CD14-positive monocyte (primary cell): ENCODE measurements at regions not wholly inside any gene's neighbourhood (a gene's known extent, or its start where the extent isn't known, plus 50 kb on each side); places are given as distances from the start of the nearest gene placed in this dataset.

Experiments used
- DNase-seq, 3 donors: peaks; one replicate each; pipeline ENCODE4 v3.0.0-alpha.2; 2011 to 2022
- H2AFZ ChIP-seq: 2 replicates; pipeline ENCODE4 v1.6.0; 2012; ENCODE audit warnings: mild to moderate bottlenecking, low read depth, low read length, inconsistent platforms; ENCODE audit not compliant: insufficient read depth, poor library complexity, severe bottlenecking
- H3K27ac ChIP-seq, 2 donors: 1 replicate in 1 of 2; 2 replicates in 1 of 2; pipeline ENCODE4 v1.5.1; 2012 to 2013; ENCODE audit warnings: low read length in 2 of 2, control low read depth in 1 of 2, inconsistent platforms in 1 of 2, low read depth in 1 of 2, mild to moderate bottlenecking in 1 of 2
- H3K27me3 ChIP-seq, 2 donors: one replicate each; pipeline versions ENCODE4 v1.6.0 to v1.6.1; 2011 to 2013; ENCODE audit warnings: low read length in 2 of 2; ENCODE audit not compliant: control insufficient read depth in 2 of 2, insufficient read depth in 2 of 2
- H3K36me3 ChIP-seq, 2 donors: replicated peaks in 1 of 2; 1 replicate in 1 of 2; 2 replicates in 1 of 2; pipeline versions ENCODE4 v1.5.1 to v1.6.1; 2012 to 2013; ENCODE audit warnings: low read length in 2 of 2, control low read depth in 1 of 2, inconsistent platforms in 1 of 2, mild to moderate bottlenecking in 1 of 2; ENCODE audit not compliant: insufficient read depth in 2 of 2, control insufficient read depth in 1 of 2
- H3K4me1 ChIP-seq, 2 donors: 1 replicate in 1 of 2; 2 replicates in 1 of 2; pipeline versions ENCODE4 v1.5.1 to v1.6.1; 2012 to 2013; ENCODE audit warnings: low read length in 2 of 2, control low read depth in 1 of 2, inconsistent platforms in 1 of 2, mild to moderate bottlenecking in 1 of 2, moderate library complexity in 1 of 2; ENCODE audit not compliant: insufficient read depth in 2 of 2, control insufficient read depth in 1 of 2
- H3K4me2 ChIP-seq: replicated peaks from 2 replicates; pipeline ENCODE3; 2012; ENCODE audit warnings: low read length, moderate library complexity, mild to moderate bottlenecking; ENCODE audit not compliant: poor library complexity, severe bottlenecking; ENCODE audit errors: extremely low read depth
- H3K4me3 ChIP-seq, 3 experiments: fragments of 200-600 bp in 1 of 3; sonication (generic) in 1 of 3; replicated peaks in 1 of 3; 1 replicate in 2 of 3; 2 replicates in 1 of 3; pipeline ENCODE4 v1.5.1; 2011 to 2013; ENCODE audit warnings: low read length in 3 of 3, mild to moderate bottlenecking in 3 of 3, control low read depth in 2 of 3, low read depth in 2 of 3, inconsistent platforms in 1 of 3, moderate library complexity in 1 of 3
- H3K79me2 ChIP-seq: 2 replicates; pipeline ENCODE4 v1.6.0; 2012; ENCODE audit warnings: mild to moderate bottlenecking, control low read depth, inconsistent platforms, low read length, moderate library complexity; ENCODE audit not compliant: insufficient read depth
- H3K9ac ChIP-seq: 2 replicates; pipeline ENCODE4 v1.6.0; 2017; ENCODE audit warnings: low read length, mild to moderate bottlenecking; ENCODE audit not compliant: insufficient read depth, poor library complexity, severe bottlenecking
- H3K9me3 ChIP-seq, 2 donors: replicated peaks in 1 of 2; 1 replicate in 1 of 2; 2 replicates in 1 of 2; pipeline versions ENCODE4 v1.5.1 to v1.6.1; 2012 to 2013; ENCODE audit warnings: low read length in 2 of 2, control low read depth in 1 of 2; ENCODE audit not compliant: control insufficient read depth in 1 of 2, insufficient read depth in 1 of 2
- H4K20me1 ChIP-seq: 2 replicates; pipeline ENCODE4 v1.6.0; 2012; ENCODE audit warnings: mild to moderate bottlenecking, low read length, control low read depth, moderate library complexity; ENCODE audit not compliant: insufficient read depth
- H3K27ac Mint-ChIP-seq, 7 donors: one replicate each; pipeline ENCODE4 v1.8.0; 2020; ENCODE audit warnings: mild to moderate bottlenecking in 7 of 7, mixed read lengths in 7 of 7, moderate library complexity in 6 of 7, inconsistent platforms in 2 of 7
- H3K27me3 Mint-ChIP-seq, 3 donors: one replicate each; pipeline ENCODE4 v1.8.0; 2021 to 2022; ENCODE audit warnings: low read depth in 3 of 3, mild to moderate bottlenecking in 3 of 3, mixed read lengths in 3 of 3, moderate library complexity in 3 of 3, inconsistent platforms in 1 of 3
- H3K36me3 Mint-ChIP-seq, 2 donors: one replicate each; pipeline ENCODE4 v1.8.0; 2020; ENCODE audit warnings: mixed read lengths in 2 of 2, inconsistent platforms in 1 of 2, mild to moderate bottlenecking in 1 of 2
- H3K4me1 Mint-ChIP-seq: one replicate; pipeline ENCODE4 v1.8.0; 2020; ENCODE audit warnings: mild to moderate bottlenecking, mixed read lengths
- H3K4me3 Mint-ChIP-seq, 2 donors: one replicate each; pipeline ENCODE4 v1.8.0; 2020; ENCODE audit warnings: mild to moderate bottlenecking in 2 of 2, mixed read lengths in 2 of 2, moderate library complexity in 1 of 2
- H3K9me3 Mint-ChIP-seq, 7 donors: one replicate each; pipeline ENCODE4 v1.8.0; 2020 to 2022; ENCODE audit warnings: mixed read lengths in 7 of 7, mild to moderate bottlenecking in 6 of 7, moderate library complexity in 6 of 7, inconsistent platforms in 2 of 7
- CTCF ChIP-seq: fragments of 200-600 bp; IDR thresholded peaks from one replicate; pipeline ENCODE4 v1.8.0; 2022; ENCODE audit warnings: antibody characterized with exemption, mild to moderate bottlenecking
- WGBS: methylation state at CpG from one replicate; pipeline ENCODE4 v1.1.5; 2013; ENCODE audit warnings: missing lambda C conversion rate; ENCODE audit not compliant: insufficient coverage; 5-methylcytosine and 5-hydroxymethylcytosine counted together
- intact Hi-C, 2 donors: fragments of 100-400 bp; cut with micrococcal nuclease; formaldehyde crosslinking; loops; one replicate each; pipeline versions ENCODE4 v1.15.0 to v1.15.1; 2023

- H3K4me3 Mint-ChIP-seq = no peak overlapping the region
- no CpG with 5 or more reads among the region's 1 CpG for whole genome bisulfite sequencing
- Histone ChIP-seq H3K27me3 (no peaks in the 10 kb centered on the region), H3K4me2 (no peak overlapping the region), H3K9me3 (no peaks in the 10 kb centered on the region), H3K9ac (no peak overlapping the region), H3K27ac (no peak overlapping the region), H3K4me1 (no peaks in the 10 kb centered on the region), H2AFZ (no peak overlapping the region), H3K79me2 (no peaks in the 10 kb centered on the region), H3K4me3 (no peak overlapping the region), H4K20me1 (no peaks in the 10 kb centered on the region), H3K36me3 (no peaks in the 10 kb centered on the region)
- H3K9me3 Mint-ChIP-seq = peaks cover 0 to 12% (median 2%) of the 10 kb centered on the region in 7 donors
- peaks cover 0 to 2% (median 0%) of the 10 kb centered on the region in 3 donors for H3K27me3 Mint-ChIP-seq
- no peak for DNase-seq
- H3K4me1 Mint-ChIP-seq = no peaks in the 10 kb centered on the region
- H3K36me3 Mint-ChIP-seq = no peaks in the 10 kb centered on the region
- no peak for TF ChIP-seq CTCF
- H3K27ac Mint-ChIP-seq = no peak overlapping the region
- intact Hi-C loops = no loop called here
Measured at GRCh38 chr1:194161591-194161990, 975.2 kb upstream of the B3GALT2 start.

- Histone ChIP-seq H3K27me3 (no peaks in the 10 kb centered on the region), H2AFZ (no peak overlapping the region), H3K36me3 (no peaks in the 10 kb centered on the region), H3K4me2 (no peak overlapping the region), H3K4me3 (no peak overlapping the region), H3K4me1 (no peaks in the 10 kb centered on the region), H3K79me2 (no peaks in the 10 kb centered on the region), H3K27ac (no peak overlapping the region), H3K9me3 (no peaks in the 10 kb centered on the region), H3K9ac (no peak overlapping the region), H4K20me1 (no peaks in the 10 kb centered on the region)
- no peak for TF ChIP-seq CTCF
- H3K36me3 Mint-ChIP-seq = no peaks in the 10 kb centered on the region
- DNase-seq = no peak
- peaks cover 0 to 12% (median 2%) of the 10 kb centered on the region in 7 donors for H3K9me3 Mint-ChIP-seq
- no peak overlapping the region for H3K4me3 Mint-ChIP-seq
- peaks cover 0 to 2% (median 0%) of the 10 kb centered on the region in 3 donors for H3K27me3 Mint-ChIP-seq
- no peak overlapping the region for H3K27ac Mint-ChIP-seq
- H3K4me1 Mint-ChIP-seq = no peaks in the 10 kb centered on the region
- intact Hi-C loops = no loop called here
Measured at GRCh38 chr1:194159941-194160340, 973.5 kb upstream of the B3GALT2 start.
